NCI-H2196 (cell line): ENCODE measurements at regions not wholly inside any gene's neighbourhood (a gene's known extent, or its start where the extent isn't known, plus 50 kb on each side); places are given as distances from the start of the nearest gene placed in this dataset.

Source experiments
- DNase-seq: peaks from one replicate; lab custom pipeline; 2025; ENCODE audit not compliant: unreplicated experiment; lab: John Stamatoyannopoulos, UW

GRCh38 chr7:117929237-117929636, 56.0 kb upstream of the CTTNBP2 start:
- no peak for DNase-seq

GRCh38 chr7:117931314-117931713, 58.1 kb upstream of the CTTNBP2 start:
- no peak for DNase-seq

GRCh38 chr7:117937049-117937752, 64.0 kb upstream of the CTTNBP2 start:
- DNase-seq: no peak

GRCh38 chr7:117937753-117938483, 64.7 kb upstream of the CTTNBP2 start:
- no peak for DNase-seq

GRCh38 chr7:117941138-117941810, 68.0 kb upstream of the CTTNBP2 start:
- DNase-seq: no peak

- DNase-seq: no peak
These were observed 69.5 kb upstream of the CTTNBP2 start for GRCh38 chr7:117942780-117943179.

- DNase-seq: no peak
These were observed 71.6 kb upstream of the CTTNBP2 start for GRCh38 chr7:117944886-117945285.

- no peak for DNase-seq
These were observed 73.0 kb upstream of the CTTNBP2 start for GRCh38 chr7:117946151-117946633.

- DNase-seq: no peak
These were observed 76.0 kb upstream of the CTTNBP2 start for GRCh38 chr7:117949232-117949631.

GRCh38 chr7:117950601-117951260, 77.5 kb upstream of the CTTNBP2 start:
- no peak for DNase-seq

- DNase-seq: no peak
These were observed 78.0 kb upstream of the CTTNBP2 start for GRCh38 chr7:117951285-117951684.

GRCh38 chr7:117951691-117952280, 78.5 kb upstream of the CTTNBP2 start:
- no peak for DNase-seq

GRCh38 chr7:117955046-117955445, 81.8 kb upstream of the CTTNBP2 start:
- DNase-seq: no peak

GRCh38 chr7:117960351-117960750, 87.1 kb upstream of the CTTNBP2 start:
- DNase-seq: no peak

GRCh38 chr7:117961235-117961634, 88.0 kb upstream of the CTTNBP2 start:
- no peak for DNase-seq

GRCh38 chr7:117962366-117962994, 89.2 kb upstream of the CTTNBP2 start:
- no peak for DNase-seq

GRCh38 chr7:117963264-117964197, 90.3 kb upstream of the CTTNBP2 start:
- DNase-seq: no peak

- DNase-seq: no peak
These were observed 97.6 kb upstream of the CTTNBP2 start for GRCh38 chr7:117970801-117971200.

- DNase-seq: no peak
These were observed 98.5 kb upstream of the CTTNBP2 start for GRCh38 chr7:117971556-117972244.
